Inflammatory macrophage (primary cell): ENCODE measurements at regions not wholly inside any gene's neighbourhood (a gene's known extent, or its start where the extent isn't known, plus 50 kb on each side); places are given as distances from the start of the nearest gene placed in this dataset.
A peak's percentile ranks its signal among the peaks of the same experiment; 100 is the strongest.
"Not testable (repeated sequence)": the region's sequence is repeated elsewhere in the genome, so short reads cannot be mapped to it uniquely, and the experiment has no call there.

Experiments
- DNase-seq, 2 donors: peaks; one replicate each; pipeline ENCODE4 v3.0.0-alpha.2; 2020 to 2022

GRCh38 chr1:120617493-120617892, 106.3 kb upstream of the NBPF26 start:
- not testable (repeated sequence) for DNase-seq

- DNase-seq = not testable (repeated sequence)
Observed at GRCh38 chr1:120619867-120620692, 103.7 kb upstream of the NBPF26 start.

GRCh38 chr1:120620693-120620969, 103.1 kb upstream of the NBPF26 start:
- DNase-seq = not testable (repeated sequence)

- not testable (repeated sequence) for DNase-seq
Observed at GRCh38 chr1:120621278-120621677, 102.5 kb upstream of the NBPF26 start.

- not testable (repeated sequence) for DNase-seq
Observed at GRCh38 chr1:120623539-120623938, 100.2 kb upstream of the NBPF26 start.

- DNase-seq = peak; percentile 0 to 6
Observed at GRCh38 chr1:120624565-120625064, 99.1 kb upstream of the NBPF26 start.

GRCh38 chr1:120629832-120630455, 93.8 kb upstream of the NBPF26 start:
- DNase-seq = not testable (repeated sequence)

- not testable (repeated sequence) for DNase-seq
Observed at GRCh38 chr1:120634816-120635806, 88.6 kb upstream of the NBPF26 start.

GRCh38 chr1:120640261-120641013, 83.3 kb upstream of the NBPF26 start:
- DNase-seq = not testable (repeated sequence)

- DNase-seq = not testable (repeated sequence)
Observed at GRCh38 chr1:120641014-120641302, 82.8 kb upstream of the NBPF26 start.

- not testable (repeated sequence) for DNase-seq
Observed at GRCh38 chr1:120647182-120647581, 76.6 kb upstream of the NBPF26 start.

- not testable (repeated sequence) for DNase-seq
Observed at GRCh38 chr1:120648915-120649623, 74.7 kb upstream of the NBPF26 start.

- not testable (repeated sequence) for DNase-seq
Observed at GRCh38 chr1:120649730-120650129, 74.0 kb upstream of the NBPF26 start.

GRCh38 chr1:120654114-120654513, 69.6 kb upstream of the NBPF26 start:
- DNase-seq = not testable (repeated sequence)

- DNase-seq = not testable (repeated sequence)
Observed at GRCh38 chr1:120655394-120655793, 68.4 kb upstream of the NBPF26 start.

GRCh38 chr1:120656116-120656515, 67.6 kb upstream of the NBPF26 start:
- DNase-seq = not testable (repeated sequence)

- DNase-seq = not testable (repeated sequence)
Observed at GRCh38 chr1:120657804-120658203, 65.9 kb upstream of the NBPF26 start.

GRCh38 chr1:120658622-120659021, 65.1 kb upstream of the NBPF26 start:
- not testable (repeated sequence) for DNase-seq

GRCh38 chr1:120659133-120659532, 64.6 kb upstream of the NBPF26 start:
- not testable (repeated sequence) for DNase-seq

GRCh38 chr1:120664376-120665249, 59.1 kb upstream of the NBPF26 start:
- not testable (repeated sequence) for DNase-seq
